Natural killer cell (primary cell): ENCODE measurements at regions not wholly inside any gene's neighbourhood (a gene's known extent, or its start where the extent isn't known, plus 50 kb on each side); places are given as distances from the start of the nearest gene placed in this dataset.

Experiments
- ATAC-seq, 3 donors: fragments of 150-1000 bp in 2 of 3; fragments of 200-7000 bp in 1 of 3; cut with Tn5 transposase; 1 replicate in 1 of 3; 2 replicates in 2 of 3; pipeline ENCODE4 v1.10.0; 2021; ENCODE audit warnings: mild to moderate bottlenecking in 2 of 3, moderate library complexity in 2 of 3
- DNase-seq, 2 donors: peaks; one replicate each; pipeline versions ENCODE4 v3.0.0 to v3.0.0-alpha.2; 2013 to 2021; ENCODE audit warnings: mixed read lengths in 1 of 2
- H3K27ac ChIP-seq: one replicate; pipeline ENCODE4 v1.5.1; 2013; ENCODE audit warnings: mild to moderate bottlenecking, low read length
- H3K27me3 ChIP-seq: one replicate; pipeline ENCODE4 v1.6.1; 2013; ENCODE audit warnings: low read length; ENCODE audit not compliant: control insufficient read depth, insufficient read depth
- H3K36me3 ChIP-seq: one replicate; pipeline ENCODE4 v1.6.1; 2013; ENCODE audit warnings: low read length; ENCODE audit not compliant: control insufficient read depth, insufficient read depth
- H3K4me1 ChIP-seq: one replicate; pipeline ENCODE4 v1.6.1; 2013; ENCODE audit warnings: low read length; ENCODE audit not compliant: control insufficient read depth, insufficient read depth
- H3K4me3 ChIP-seq: one replicate; pipeline ENCODE4 v1.5.1; 2013; ENCODE audit warnings: low read length
- H3K9me3 ChIP-seq: one replicate; pipeline ENCODE4 v1.6.1; 2013; ENCODE audit warnings: low read length; ENCODE audit not compliant: control insufficient read depth, insufficient read depth
- H3K27ac Mint-ChIP-seq, 2 donors: one replicate each; pipeline ENCODE4 v1.8.0; 2022; ENCODE audit warnings: mild to moderate bottlenecking in 2 of 2, mixed read lengths in 2 of 2, moderate library complexity in 1 of 2
- H3K27me3 Mint-ChIP-seq, 2 donors: one replicate each; pipeline ENCODE4 v1.8.0; 2022; ENCODE audit warnings: low read depth in 2 of 2, mixed read lengths in 2 of 2
- H3K36me3 Mint-ChIP-seq: one replicate; pipeline ENCODE4 v1.8.0; 2022; ENCODE audit warnings: mixed read lengths
- H3K4me1 Mint-ChIP-seq, 2 donors: one replicate each; pipeline ENCODE4 v1.8.0; 2022; ENCODE audit warnings: mixed read lengths in 2 of 2
- H3K4me3 Mint-ChIP-seq: one replicate; pipeline ENCODE4 v1.8.0; 2022; ENCODE audit warnings: mild to moderate bottlenecking, moderate library complexity, mixed read lengths
- H3K9me3 Mint-ChIP-seq, 2 donors: one replicate each; pipeline ENCODE4 v1.8.0; 2022; ENCODE audit warnings: mixed read lengths in 2 of 2
- WGBS: methylation state at CpG from one replicate; pipeline ENCODE4 v1.1.7; 2013; ENCODE audit warnings: missing lambda C conversion rate; ENCODE audit not compliant: insufficient coverage; 5-methylcytosine and 5-hydroxymethylcytosine counted together
- intact Hi-C: fragments of 100-400 bp; cut with micrococcal nuclease; formaldehyde crosslinking; loops from one replicate; pipeline ENCODE4 v1.14.2; 2022
- TF ChIP-seq, protein P1 (sequence below): fragments of 200-600 bp; IDR thresholded peaks from one replicate; pipeline ENCODE4 v1.8.0; 2022; ENCODE audit warnings: antibody characterized with exemption

- Histone ChIP-seq H3K4me3 (no peak overlapping the region), H3K4me1 (no peaks in the 10 kb centered on the region), H3K27me3 (no peaks in the 10 kb centered on the region), H3K27ac (no peak overlapping the region), H3K36me3 (no peaks in the 10 kb centered on the region), H3K9me3 (peaks cover 3% of the 10 kb centered on the region)
- WGBS = 81% methylated on average over 3 of the region's 3 CpGs
- no peak for ATAC-seq
- intact Hi-C loops = no loop called here
- Mint-ChIP-seq H3K9me3 (peaks cover 4 to 10% of the 10 kb centered on the region in 2 donors), H3K27me3 (no peaks in the 10 kb centered on the region), H3K27ac (no peak overlapping the region), H3K36me3 (no peaks in the 10 kb centered on the region), H3K4me1 (no peaks in the 10 kb centered on the region), H3K4me3 (no peak overlapping the region)
- DNase-seq = no peak
- TF ChIP-seq, protein P1, sequence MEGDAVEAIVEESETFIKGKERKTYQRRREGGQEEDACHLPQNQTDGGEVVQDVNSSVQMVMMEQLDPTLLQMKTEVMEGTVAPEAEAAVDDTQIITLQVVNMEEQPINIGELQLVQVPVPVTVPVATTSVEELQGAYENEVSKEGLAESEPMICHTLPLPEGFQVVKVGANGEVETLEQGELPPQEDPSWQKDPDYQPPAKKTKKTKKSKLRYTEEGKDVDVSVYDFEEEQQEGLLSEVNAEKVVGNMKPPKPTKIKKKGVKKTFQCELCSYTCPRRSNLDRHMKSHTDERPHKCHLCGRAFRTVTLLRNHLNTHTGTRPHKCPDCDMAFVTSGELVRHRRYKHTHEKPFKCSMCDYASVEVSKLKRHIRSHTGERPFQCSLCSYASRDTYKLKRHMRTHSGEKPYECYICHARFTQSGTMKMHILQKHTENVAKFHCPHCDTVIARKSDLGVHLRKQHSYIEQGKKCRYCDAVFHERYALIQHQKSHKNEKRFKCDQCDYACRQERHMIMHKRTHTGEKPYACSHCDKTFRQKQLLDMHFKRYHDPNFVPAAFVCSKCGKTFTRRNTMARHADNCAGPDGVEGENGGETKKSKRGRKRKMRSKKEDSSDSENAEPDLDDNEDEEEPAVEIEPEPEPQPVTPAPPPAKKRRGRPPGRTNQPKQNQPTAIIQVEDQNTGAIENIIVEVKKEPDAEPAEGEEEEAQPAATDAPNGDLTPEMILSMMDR = no peak
These were observed 1455.5 kb downstream of the TECRL start for GRCh38 chr4:62953752-62954151.

- no peak overlapping the region for H3K4me3 ChIP-seq
- Mint-ChIP-seq H3K36me3 (no peaks in the 10 kb centered on the region), H3K9me3 (peaks cover 5 to 11% of the 10 kb centered on the region in 2 donors), H3K4me1 (no peaks in the 10 kb centered on the region), H3K4me3 (no peak overlapping the region), H3K27ac (no peak overlapping the region), H3K27me3 (no peaks in the 10 kb centered on the region)
- H3K36me3 ChIP-seq = no peaks in the 10 kb centered on the region
- DNase-seq (no peak), ATAC-seq (no peak)
- H3K27ac ChIP-seq = no peak overlapping the region
- intact Hi-C loops = no loop called here
- H3K27me3 ChIP-seq = no peaks in the 10 kb centered on the region
- H3K9me3 ChIP-seq = peaks cover 3% of the 10 kb centered on the region
- H3K4me1 ChIP-seq = no peaks in the 10 kb centered on the region
- 67% methylated on average over 3 of the region's 3 CpGs for WGBS
- TF ChIP-seq, protein P1 = no peak
These were observed 1456.9 kb downstream of the TECRL start for GRCh38 chr4:62952366-62952765.

GRCh38 chr4:62948108-62948507 lies 1461.1 kb downstream of the TECRL start:
- Histone ChIP-seq H3K27me3 (no peaks in the 10 kb centered on the region), H3K4me1 (no peaks in the 10 kb centered on the region), H3K9me3 (no peaks in the 10 kb centered on the region), H3K27ac (no peak overlapping the region), H3K4me3 (no peak overlapping the region), H3K36me3 (no peaks in the 10 kb centered on the region)
- Mint-ChIP-seq H3K27ac (no peak overlapping the region), H3K4me1 (no peaks in the 10 kb centered on the region), H3K36me3 (peaks cover 9% of the 10 kb centered on the region), H3K4me3 (no peak overlapping the region), H3K9me3 (peaks cover 21 to 22% of the 10 kb centered on the region in 2 donors), H3K27me3 (no peaks in the 10 kb centered on the region)
- DNase-seq = no peak
- intact Hi-C loops = no loop called here
- TF ChIP-seq, protein P1 = no peak
- ATAC-seq = no peak

DNA sequence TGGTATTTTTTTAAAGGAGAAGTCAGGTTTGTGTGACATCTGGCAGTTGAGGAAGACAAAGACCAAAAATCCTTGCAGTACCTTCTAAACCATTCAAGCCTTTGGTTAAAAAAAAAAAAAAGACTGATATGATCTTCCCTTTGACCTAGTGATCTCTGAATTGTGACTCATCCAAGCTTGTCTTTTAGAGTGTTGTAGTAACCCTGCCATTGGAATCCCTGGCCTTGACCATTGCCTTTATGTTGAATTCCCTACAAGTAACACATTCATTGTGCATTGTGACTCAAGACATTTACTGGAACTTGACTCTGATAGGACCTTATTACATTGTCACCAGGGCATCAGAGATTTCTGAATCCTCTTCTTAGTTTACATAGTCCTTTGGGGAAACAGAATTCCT lies 1469.0 kb downstream of the TECRL start:
- no peak overlapping the region for H3K4me3 Mint-ChIP-seq
- no peak overlapping the region for H3K27ac ChIP-seq
- no peak overlapping the region for H3K4me3 ChIP-seq
- no peak overlapping the region for H3K27ac Mint-ChIP-seq
- H3K4me1 ChIP-seq = no peaks in the 10 kb centered on the region
- intact Hi-C loops = no loop called here
- peaks cover 24 to 37% of the 10 kb centered on the region in 2 donors for H3K9me3 Mint-ChIP-seq
- H3K4me1 Mint-ChIP-seq = no peaks in the 10 kb centered on the region
- ATAC-seq = no peak
- no peaks in the 10 kb centered on the region for H3K9me3 ChIP-seq
- peaks cover 22% of the 10 kb centered on the region for H3K36me3 Mint-ChIP-seq
- H3K27me3 Mint-ChIP-seq = no peaks in the 10 kb centered on the region
- H3K27me3 ChIP-seq = no peaks in the 10 kb centered on the region
- H3K36me3 ChIP-seq = no peaks in the 10 kb centered on the region
- TF ChIP-seq, protein P1 = no peak
- no peak for DNase-seq
